SK-N-SH treated with all-trans-retinoic acid at 6 μM for 48 hours (cell line): ENCODE measurements at regions not wholly inside any gene's neighbourhood (a gene's known extent, or its start where the extent isn't known, plus 50 kb on each side); places are given as distances from the start of the nearest gene placed in this dataset.

Experiments
- ATAC-seq: fragments of 200-7000 bp; cut with Tn5 transposase; 3 replicates; pipeline ENCODE4 v1.9.1; 2020; ENCODE audit warnings: mild to moderate bottlenecking, moderate library complexity
- CSDC2 ChIP-seq: fragments of 250-450 bp; sonication (Bioruptor Pico); IDR thresholded peaks from 2 replicates; pipeline ENCODE4 v1.5.0; 2020; ENCODE audit warnings: mild to moderate bottlenecking, moderate library complexity
- ESRRG ChIP-seq: fragments of 250-450 bp; sonication (Bioruptor Pico); IDR thresholded peaks from 2 replicates; pipeline ENCODE4 v1.6.1; 2021; ENCODE audit warnings: mild to moderate bottlenecking
- GLIS3 ChIP-seq: fragments of 250-450 bp; sonication (Bioruptor Pico); IDR thresholded peaks from 2 replicates; pipeline ENCODE4 v1.5.0; 2020; ENCODE audit warnings: mild to moderate bottlenecking, moderate library complexity
- ISL1 ChIP-seq: fragments of 250-450 bp; sonication (Bioruptor Pico); IDR thresholded peaks from 2 replicates; pipeline ENCODE4 v2.1.2; 2022; ENCODE audit warnings: mild to moderate bottlenecking, moderate library complexity
- OSR1 ChIP-seq: fragments of 250-450 bp; sonication (Bioruptor Pico); IDR thresholded peaks from 2 replicates; pipeline ENCODE4 v1.8.0; 2022; ENCODE audit warnings: moderate library complexity, mild to moderate bottlenecking, inconsistent platforms
- RARB ChIP-seq: fragments of 250-450 bp; sonication (Bioruptor Pico); IDR thresholded peaks from 2 replicates; pipeline ENCODE4 v1.8.0; 2021; ENCODE audit warnings: mild to moderate bottlenecking, moderate library complexity
- TCF4 ChIP-seq: fragments of 250-450 bp; sonication (Bioruptor Pico); IDR thresholded peaks from 2 replicates; pipeline ENCODE4 v1.8.0; 2021; ENCODE audit warnings: mild to moderate bottlenecking, moderate library complexity, borderline replicate concordance
- TOX ChIP-seq: fragments of 250-450 bp; sonication (Bioruptor Pico); IDR thresholded peaks from 2 replicates; pipeline ENCODE4 v1.8.0; 2021; ENCODE audit warnings: mild to moderate bottlenecking, moderate library complexity, borderline replicate concordance
- TSHZ2 ChIP-seq: fragments of 250-450 bp; sonication (Bioruptor Pico); IDR thresholded peaks from 2 replicates; pipeline ENCODE4 v1.5.0; 2020; ENCODE audit warnings: mild to moderate bottlenecking, moderate library complexity
- ZC3H10 ChIP-seq: fragments of 250-450 bp; sonication (Bioruptor Pico); IDR thresholded peaks from 2 replicates; pipeline ENCODE4 v1.5.1; 2021; ENCODE audit warnings: mild to moderate bottlenecking, moderate library complexity
- ZFP3 ChIP-seq: fragments of 250-450 bp; sonication (Bioruptor Pico); IDR thresholded peaks from 2 replicates; pipeline ENCODE4 v1.5.0; 2020; ENCODE audit warnings: mild to moderate bottlenecking, moderate library complexity
- ZFP30 ChIP-seq: fragments of 450-650 bp; formaldehyde crosslinking; IDR thresholded peaks from 2 replicates; pipeline ENCODE4 v1.5.0; 2022; ENCODE audit warnings: mild to moderate bottlenecking, moderate library complexity
- ZNF565 ChIP-seq: fragments of 450-650 bp; formaldehyde crosslinking; conservative IDR thresholded peaks from 2 replicates; pipeline ENCODE4 v1.5.0; 2020; ENCODE audit warnings: low read depth, mild to moderate bottlenecking, moderate library complexity
- ZNF70 ChIP-seq: fragments of 450-650 bp; formaldehyde crosslinking; IDR thresholded peaks from 2 replicates; pipeline ENCODE4 v1.5.0; 2020; ENCODE audit warnings: mild to moderate bottlenecking, moderate library complexity
- TF ChIP-seq, protein P1 (sequence below): fragments of 250-450 bp; sonication (Bioruptor Pico); IDR thresholded peaks from 2 replicates; pipeline ENCODE4 v1.8.0; 2021; ENCODE audit warnings: low read depth, mild to moderate bottlenecking, moderate library complexity, borderline replicate concordance
- TF ChIP-seq, protein P2 (sequence below): fragments of 250-450 bp; sonication (Bioruptor Pico); IDR thresholded peaks from 2 replicates; pipeline ENCODE4 v1.5.1; 2021; ENCODE audit warnings: mild to moderate bottlenecking, moderate library complexity
- TF ChIP-seq, protein P3 (sequence below): fragments of 250-450 bp; sonication (Bioruptor Pico); IDR thresholded peaks from 2 replicates; pipeline ENCODE4 v1.8.0; 2020; ENCODE audit warnings: mild to moderate bottlenecking, moderate library complexity, borderline replicate concordance

DNA sequence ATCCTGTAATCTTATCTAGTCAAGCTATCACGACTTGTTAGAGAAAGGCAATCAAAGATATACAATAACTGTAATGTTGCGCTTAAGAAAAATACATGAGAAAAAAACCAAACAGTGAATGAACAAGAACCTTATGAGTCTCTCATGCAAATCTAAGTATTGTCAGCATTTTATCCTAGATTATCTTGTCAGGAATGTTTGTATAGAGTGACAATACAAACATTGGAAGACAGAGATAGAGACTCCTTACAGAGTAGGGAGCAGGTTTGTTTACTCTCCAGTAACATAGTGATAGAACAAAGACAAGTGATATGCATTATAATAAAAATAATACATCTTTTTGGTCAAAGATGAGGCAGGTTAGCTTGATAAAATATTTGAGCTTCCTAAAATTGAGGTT is 444.8 kb downstream of the SLITRK5 start:
- TF ChIP-seq, protein P1, sequence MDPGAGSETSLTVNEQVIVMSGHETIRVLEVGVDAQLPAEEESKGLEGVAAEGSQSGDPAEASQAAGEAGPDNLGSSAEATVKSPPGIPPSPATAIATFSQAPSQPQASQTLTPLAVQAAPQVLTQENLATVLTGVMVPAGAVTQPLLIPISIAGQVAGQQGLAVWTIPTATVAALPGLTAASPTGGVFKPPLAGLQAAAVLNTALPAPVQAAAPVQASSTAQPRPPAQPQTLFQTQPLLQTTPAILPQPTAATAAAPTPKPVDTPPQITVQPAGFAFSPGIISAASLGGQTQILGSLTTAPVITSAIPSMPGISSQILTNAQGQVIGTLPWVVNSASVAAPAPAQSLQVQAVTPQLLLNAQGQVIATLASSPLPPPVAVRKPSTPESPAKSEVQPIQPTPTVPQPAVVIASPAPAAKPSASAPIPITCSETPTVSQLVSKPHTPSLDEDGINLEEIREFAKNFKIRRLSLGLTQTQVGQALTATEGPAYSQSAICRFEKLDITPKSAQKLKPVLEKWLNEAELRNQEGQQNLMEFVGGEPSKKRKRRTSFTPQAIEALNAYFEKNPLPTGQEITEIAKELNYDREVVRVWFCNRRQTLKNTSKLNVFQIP (CRISPR knock-in tag), result no peak
- TF ChIP-seq CSDC2 (no peak), TSHZ2 (CRISPR knock-in tag) (no peak), ISL1 (no peak), ZFP3 (no peak)
- TF ChIP-seq, protein P2, sequence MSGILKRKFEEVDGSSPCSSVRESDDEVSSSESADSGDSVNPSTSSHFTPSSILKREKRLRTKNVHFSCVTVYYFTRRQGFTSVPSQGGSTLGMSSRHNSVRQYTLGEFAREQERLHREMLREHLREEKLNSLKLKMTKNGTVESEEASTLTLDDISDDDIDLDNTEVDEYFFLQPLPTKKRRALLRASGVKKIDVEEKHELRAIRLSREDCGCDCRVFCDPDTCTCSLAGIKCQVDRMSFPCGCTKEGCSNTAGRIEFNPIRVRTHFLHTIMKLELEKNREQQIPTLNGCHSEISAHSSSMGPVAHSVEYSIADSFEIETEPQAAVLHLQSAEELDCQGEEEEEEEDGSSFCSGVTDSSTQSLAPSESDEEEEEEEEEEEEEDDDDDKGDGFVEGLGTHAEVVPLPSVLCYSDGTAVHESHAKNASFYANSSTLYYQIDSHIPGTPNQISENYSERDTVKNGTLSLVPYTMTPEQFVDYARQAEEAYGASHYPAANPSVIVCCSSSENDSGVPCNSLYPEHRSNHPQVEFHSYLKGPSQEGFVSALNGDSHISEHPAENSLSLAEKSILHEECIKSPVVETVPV (CRISPR knock-in tag), result no peak
- no peak for ATAC-seq

- TF ChIP-seq ZFP3, result no peak
- no peak for TF ChIP-seq TCF4 (CRISPR knock-in tag)
- no peak for TF ChIP-seq RARB
- TF ChIP-seq TOX (CRISPR knock-in tag), result no peak
- ATAC-seq, result no peak
These were observed 447.8 kb downstream of the SLITRK5 start for GRCh38 chr13:88118952-88119351.

- no peak for ATAC-seq
- TF ChIP-seq ZC3H10 (CRISPR knock-in tag) (no peak), TOX (CRISPR knock-in tag) (no peak), GLIS3 (CRISPR knock-in tag) (no peak), TSHZ2 (CRISPR knock-in tag) (no peak), ZFP30 (CRISPR knock-in tag) (no peak), ZNF70 (CRISPR knock-in tag) (no peak)
- TF ChIP-seq, protein P1 (CRISPR knock-in tag), result no peak
- TF ChIP-seq, protein P3, sequence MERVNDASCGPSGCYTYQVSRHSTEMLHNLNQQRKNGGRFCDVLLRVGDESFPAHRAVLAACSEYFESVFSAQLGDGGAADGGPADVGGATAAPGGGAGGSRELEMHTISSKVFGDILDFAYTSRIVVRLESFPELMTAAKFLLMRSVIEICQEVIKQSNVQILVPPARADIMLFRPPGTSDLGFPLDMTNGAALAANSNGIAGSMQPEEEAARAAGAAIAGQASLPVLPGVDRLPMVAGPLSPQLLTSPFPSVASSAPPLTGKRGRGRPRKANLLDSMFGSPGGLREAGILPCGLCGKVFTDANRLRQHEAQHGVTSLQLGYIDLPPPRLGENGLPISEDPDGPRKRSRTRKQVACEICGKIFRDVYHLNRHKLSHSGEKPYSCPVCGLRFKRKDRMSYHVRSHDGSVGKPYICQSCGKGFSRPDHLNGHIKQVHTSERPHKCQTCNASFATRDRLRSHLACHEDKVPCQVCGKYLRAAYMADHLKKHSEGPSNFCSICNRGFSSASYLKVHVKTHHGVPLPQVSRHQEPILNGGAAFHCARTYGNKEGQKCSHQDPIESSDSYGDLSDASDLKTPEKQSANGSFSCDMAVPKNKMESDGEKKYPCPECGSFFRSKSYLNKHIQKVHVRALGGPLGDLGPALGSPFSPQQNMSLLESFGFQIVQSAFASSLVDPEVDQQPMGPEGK, result no peak
These were observed 453.0 kb downstream of the SLITRK5 start for GRCh38 chr13:88124142-88124541.

DNA sequence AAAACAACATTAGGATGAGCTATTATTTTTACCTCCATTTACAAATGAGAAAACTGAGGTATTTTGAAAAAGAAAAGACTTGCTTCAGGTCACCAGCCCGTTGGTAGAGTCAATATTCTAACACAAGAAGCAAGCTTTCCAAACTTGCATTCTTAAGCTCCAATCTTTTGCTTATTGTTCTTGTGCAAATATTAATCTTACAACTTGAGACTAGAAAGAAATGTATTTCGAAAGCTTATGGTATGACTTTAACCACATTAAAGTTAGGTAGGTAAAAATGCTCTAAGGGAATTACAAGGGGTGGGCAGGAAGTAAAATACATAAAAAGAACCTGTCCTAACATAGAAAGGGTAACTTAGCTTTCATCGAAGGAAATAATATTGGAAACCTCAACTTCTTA is 453.9 kb downstream of the SLITRK5 start:
- TF ChIP-seq ZNF565 (no peak), CSDC2 (no peak), GLIS3 (CRISPR knock-in tag) (no peak), OSR1 (CRISPR knock-in tag) (no peak), ESRRG (CRISPR knock-in tag) (no peak)
- TF ChIP-seq, protein P2 (CRISPR knock-in tag), result no peak
- no peak for ATAC-seq
